PC-9 (cell line): ENCODE measurements at regions not wholly inside any gene's neighbourhood (a gene's known extent, or its start where the extent isn't known, plus 50 kb on each side); places are given as distances from the start of the nearest gene placed in this dataset.

Source experiments
- BruUV-seq: library from RNA; stranded (reverse); fragments of 400-500 nt; replicated peaks from 2 replicates; lab custom pipeline; 2021; lab: Mats Ljungman, UMichigan
- CTCF ChIA-PET: fragments of 300-600 bp; sonication (Branson Sonifier 250); formaldehyde crosslinking; loops from one replicate; lab custom pipeline; 2022; ENCODE audit warnings: antibody characterized with exemption; lab: Charles Lee
- POLR2A ChIA-PET: fragments of 300-600 bp; sonication (Branson Sonifier 250); formaldehyde crosslinking; loops from one replicate; lab custom pipeline; 2022; ENCODE audit warnings: antibody characterized with exemption; ENCODE audit not compliant: unreplicated experiment; lab: Charles Lee
- DNase-seq, 2 experiments: peaks; one replicate each; pipeline versions ENCODE4 v3.0.0 to v3.0.0-alpha.2; 2015 to 2022; ENCODE audit warnings: mixed read lengths in 1 of 2
- H2AFZ ChIP-seq: fragments of 200-600 bp; sonication (generic); 2 replicates; pipeline ENCODE4 v1.8.1; 2017; ENCODE audit warnings: antibody characterized with exemption
- H3F3A ChIP-seq: fragments of 200-600 bp; sonication (generic); 2 replicates; pipeline ENCODE4 v1.8.1; 2017; ENCODE audit warnings: antibody characterized with exemption, mild to moderate bottlenecking, low read depth; ENCODE audit not compliant: insufficient read depth
- H3K27ac ChIP-seq: fragments of 200-600 bp; sonication (generic); 2 replicates; pipeline ENCODE4 v1.6.1; 2016; ENCODE audit warnings: mixed run types
- H3K27me3 ChIP-seq: fragments of 200-600 bp; sonication (generic); 2 replicates; pipeline ENCODE4 v1.6.1; 2016; ENCODE audit warnings: low read depth, mixed run types; ENCODE audit not compliant: insufficient read depth
- H3K36me3 ChIP-seq: fragments of 200-600 bp; sonication (generic); 2 replicates; pipeline ENCODE4 v1.6.1; 2016; ENCODE audit warnings: low read depth, mixed run types
- H3K4me1 ChIP-seq: fragments of 200-600 bp; sonication (generic); replicated peaks from 2 replicates; pipeline ENCODE4 v1.6.1; 2016; ENCODE audit warnings: mixed run types; ENCODE audit not compliant: insufficient read depth
- H3K4me2 ChIP-seq: fragments of 200-600 bp; sonication (generic); 2 replicates; pipeline ENCODE4 v1.6.1; 2017; ENCODE audit warnings: mixed run types
- H3K4me3 ChIP-seq: fragments of 200-600 bp; sonication (generic); 2 replicates; pipeline ENCODE4 v1.6.1; 2016; ENCODE audit warnings: mixed run types
- H3K79me2 ChIP-seq: fragments of 200-600 bp; sonication (generic); 2 replicates; pipeline ENCODE4 v1.6.1; 2017; ENCODE audit warnings: low read depth, mixed run types
- H3K9me2 ChIP-seq: fragments of 200-600 bp; sonication (generic); 2 replicates; pipeline ENCODE4 v1.8.1; 2017; ENCODE audit warnings: mild to moderate bottlenecking; ENCODE audit not compliant: insufficient read depth
- H3K9me3 ChIP-seq: fragments of 200-600 bp; sonication (generic); 2 replicates; pipeline ENCODE4 v1.8.1; 2016; ENCODE audit warnings: low read depth; ENCODE audit not compliant: insufficient read depth
- H4K20me1 ChIP-seq: fragments of 200-600 bp; sonication (generic); 2 replicates; pipeline ENCODE4 v1.8.1; 2017; ENCODE audit not compliant: insufficient read depth
- CTCF ChIP-seq: fragments of 200-600 bp; sonication (generic); conservative IDR thresholded peaks from 2 replicates; pipeline ENCODE4 v1.6.1; 2017; ENCODE audit warnings: mixed run types, antibody characterized with exemption, mild to moderate bottlenecking, moderate library complexity
- EZH2 ChIP-seq: fragments of 200-600 bp; sonication (generic); IDR thresholded peaks from 2 replicates; pipeline ENCODE4 v1.8.0; 2017; ENCODE audit warnings: antibody characterized with exemption, low read depth
- intact Hi-C: fragments of 100-400 bp; cut with micrococcal nuclease; formaldehyde crosslinking; loops from one replicate; pipeline ENCODE4 v1.10.0; 2022; ENCODE audit not compliant: unreplicated experiment

- H3K9me2 ChIP-seq, result no peaks in the 10 kb centered on the region
- BruUV-seq, result no TSS peak
- H2AFZ ChIP-seq, result no peak overlapping the region
- ChIA-PET POLR2A (interaction anchor here (0.7 kb wide), 2 partner anchors 18 to 73 kb away, joined by 4 to 8 read pairs; no protein-coding TSS in a partner anchor), CTCF (interaction anchor here (0.6 kb wide), 1 partner anchor 1744 kb away, joined by 6 read pairs; no protein-coding TSS in a partner anchor)
- H3K4me1 ChIP-seq, result peaks cover 35% of the 10 kb centered on the region
- H3K9me3 ChIP-seq, result no peaks in the 10 kb centered on the region
- H3F3A ChIP-seq, result peaks cover 21% of the 10 kb centered on the region; the same call in 1 of the 2 replicates
- intact Hi-C loops, result no loop called here
- no peaks in the 10 kb centered on the region for H3K79me2 ChIP-seq
- no peak overlapping the region for H3K27ac ChIP-seq
- H3K4me2 ChIP-seq, result no peak overlapping the region
- no peaks in the 10 kb centered on the region for H3K36me3 ChIP-seq
- DNase-seq, result no peak
- no peak for TF ChIP-seq EZH2
- TF ChIP-seq CTCF, result no peak
- H3K27me3 ChIP-seq, result no peaks in the 10 kb centered on the region
- no peak overlapping the region for H3K4me3 ChIP-seq
- no peaks in the 10 kb centered on the region for H4K20me1 ChIP-seq
Observed at GRCh38 chr4:123558865-123559264, 162.3 kb downstream of the SPRY1 start.

GRCh38 chr4:123559955-123560871 is 163.6 kb downstream of the SPRY1 start:
- intact Hi-C loops, result no loop called here
- no peak overlapping the region for H3K27ac ChIP-seq

GRCh38 chr4:123561525-123561924 is 164.9 kb downstream of the SPRY1 start:
- Histone ChIP-seq H3K4me2 (no peak overlapping the region), H3K79me2 (no peaks in the 10 kb centered on the region), H3K27me3 (no peaks in the 10 kb centered on the region), H3K4me1 (peaks cover 9% of the 10 kb centered on the region; the same call in 1 of the 2 replicates), H4K20me1 (no peaks in the 10 kb centered on the region), H2AFZ (no peak overlapping the region), H3K4me3 (no peak overlapping the region), H3K36me3 (no peaks in the 10 kb centered on the region), H3K9me3 (peaks cover 7% of the 10 kb centered on the region; the same call in 1 of the 2 replicates), H3F3A (no peaks in the 10 kb centered on the region; the same call in 1 of the 2 replicates), H3K27ac (no peak overlapping the region), H3K9me2 (no peaks in the 10 kb centered on the region)
- TF ChIP-seq CTCF (no peak), EZH2 (no peak)
- ChIA-PET CTCF (no interaction called here), POLR2A (no interaction called here)
- intact Hi-C loops, result no loop called here
- no TSS peak for BruUV-seq
- DNase-seq, result no peak

More at GRCh38 chr4:123559955-123560871, 163.6 kb downstream of the SPRY1 start:
- H3K27me3 ChIP-seq, result no peaks in the 10 kb centered on the region
- H3K4me2 ChIP-seq, result no peak overlapping the region
- H3K79me2 ChIP-seq, result no peaks in the 10 kb centered on the region
- H3K4me1 ChIP-seq, result peaks cover 22% of the 10 kb centered on the region
- TF ChIP-seq EZH2, result no peak
- TF ChIP-seq CTCF, result no peak
- H3K9me3 ChIP-seq, result no peaks in the 10 kb centered on the region
- ChIA-PET POLR2A (no interaction called here), CTCF (no interaction called here)
- DNase-seq, result no peak
- no peaks in the 10 kb centered on the region for H3K9me2 ChIP-seq
- peaks cover 9% of the 10 kb centered on the region; the same call in 1 of the 2 replicates for H3F3A ChIP-seq
- no peak overlapping the region; the same call in 1 of the 2 replicates for H2AFZ ChIP-seq
- no peak overlapping the region for H3K4me3 ChIP-seq
- no peaks in the 10 kb centered on the region for H3K36me3 ChIP-seq
- no TSS peak for BruUV-seq
- H4K20me1 ChIP-seq, result no peaks in the 10 kb centered on the region
